ENCODE measurements at regions not wholly inside any gene's neighbourhood (a gene's known extent, or its start where the extent isn't known, plus 50 kb on each side); places are given as distances from the start of the nearest gene placed in this dataset.

DNA sequence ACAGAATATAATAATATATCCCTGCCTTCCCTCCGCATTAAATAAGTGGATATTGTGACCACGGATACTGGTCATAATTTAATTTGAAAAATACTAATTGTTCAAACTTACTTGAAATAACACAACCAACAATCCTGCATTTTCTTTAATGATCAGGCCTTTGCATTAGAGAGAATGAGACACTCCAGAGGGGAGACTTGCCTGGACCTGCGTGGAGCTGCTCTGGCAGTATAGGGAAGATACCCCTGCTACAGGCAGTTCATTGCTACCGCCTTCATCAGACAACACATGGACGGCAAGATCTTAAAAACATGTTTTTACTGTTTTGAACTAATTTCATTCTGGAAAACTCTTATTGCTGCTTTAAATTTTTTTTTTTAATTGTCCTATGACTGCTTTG is 211.0 kb upstream of the FAR2 start:
- Histone ChIP-seq H3K27ac (no peak overlapping the region), H3K36me3 (no peaks in the 10 kb centered on the region), H3K9me3 (no peaks in the 10 kb centered on the region), H3K27me3 (no peaks in the 10 kb centered on the region), H3K4me1 (peaks cover 0 to 32% (median 0%) of the 10 kb centered on the region in 3 donors), H3K4me3 (no peak overlapping the region)
- DNase-seq = no peak
- intact Hi-C loops (cut with DNase I) = no loop called here
- WGBS, 2 donors = 48 to 55% methylated on average over 5 of the region's 5 CpGs
- no peak for TF ChIP-seq POLR2A (IDR thresholded peaks at IDR 0.05)
- TF ChIP-seq, protein P1, sequence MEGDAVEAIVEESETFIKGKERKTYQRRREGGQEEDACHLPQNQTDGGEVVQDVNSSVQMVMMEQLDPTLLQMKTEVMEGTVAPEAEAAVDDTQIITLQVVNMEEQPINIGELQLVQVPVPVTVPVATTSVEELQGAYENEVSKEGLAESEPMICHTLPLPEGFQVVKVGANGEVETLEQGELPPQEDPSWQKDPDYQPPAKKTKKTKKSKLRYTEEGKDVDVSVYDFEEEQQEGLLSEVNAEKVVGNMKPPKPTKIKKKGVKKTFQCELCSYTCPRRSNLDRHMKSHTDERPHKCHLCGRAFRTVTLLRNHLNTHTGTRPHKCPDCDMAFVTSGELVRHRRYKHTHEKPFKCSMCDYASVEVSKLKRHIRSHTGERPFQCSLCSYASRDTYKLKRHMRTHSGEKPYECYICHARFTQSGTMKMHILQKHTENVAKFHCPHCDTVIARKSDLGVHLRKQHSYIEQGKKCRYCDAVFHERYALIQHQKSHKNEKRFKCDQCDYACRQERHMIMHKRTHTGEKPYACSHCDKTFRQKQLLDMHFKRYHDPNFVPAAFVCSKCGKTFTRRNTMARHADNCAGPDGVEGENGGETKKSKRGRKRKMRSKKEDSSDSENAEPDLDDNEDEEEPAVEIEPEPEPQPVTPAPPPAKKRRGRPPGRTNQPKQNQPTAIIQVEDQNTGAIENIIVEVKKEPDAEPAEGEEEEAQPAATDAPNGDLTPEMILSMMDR (IDR thresholded peaks at IDR 0.05) = no peak

DNA sequence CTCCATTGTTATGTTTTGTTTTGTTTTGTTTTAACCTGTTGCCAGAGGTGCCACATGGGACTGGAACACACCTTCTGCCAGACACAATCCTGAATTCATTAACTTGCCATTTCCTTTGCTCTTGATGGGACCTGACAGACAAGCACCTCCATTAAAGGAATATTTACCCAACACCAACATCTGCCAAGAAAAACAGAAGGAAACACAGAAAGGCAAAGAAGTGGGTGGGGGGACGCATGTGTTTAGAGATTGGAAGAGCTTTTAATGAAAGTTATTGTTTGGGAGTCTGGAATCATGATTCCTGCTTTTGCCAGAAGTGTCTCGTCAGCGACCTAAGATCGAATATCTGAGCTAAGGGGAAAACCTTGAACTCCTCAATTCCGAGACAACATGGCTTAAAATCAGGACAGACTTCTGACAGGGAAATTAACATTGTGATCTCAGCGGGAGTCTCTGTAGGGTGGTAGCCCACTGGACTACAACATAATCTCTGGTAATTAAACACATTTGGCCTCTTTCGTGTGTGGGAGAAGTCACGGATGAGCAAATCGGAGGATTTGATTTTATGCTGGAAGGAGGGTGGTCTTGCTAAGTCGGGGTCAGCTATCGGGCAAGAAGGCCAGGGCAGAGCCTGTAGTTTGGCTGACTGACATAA is 210.4 kb upstream of the FAR2 start:
- no peak for DNase-seq
- Histone ChIP-seq H3K4me3 (no peak overlapping the region), H3K27ac (peak overlapping the region in 3 of 4 donors; percentile 6 to 49 (median 46)), H3K4me1 (peaks cover 0 to 32% (median 0%) of the 10 kb centered on the region in 3 donors), H3K27me3 (no peaks in the 10 kb centered on the region), H3K9me3 (no peaks in the 10 kb centered on the region), H3K36me3 (no peaks in the 10 kb centered on the region)
- intact Hi-C loops (cut with DNase I) = no loop called here
- TF ChIP-seq, protein P1 (IDR thresholded peaks at IDR 0.05) = no peak
- TF ChIP-seq POLR2A (IDR thresholded peaks at IDR 0.05) = no peak
- WGBS, 2 donors = 67 to 69% methylated on average over 11 of the region's 11 CpGs

DNA sequence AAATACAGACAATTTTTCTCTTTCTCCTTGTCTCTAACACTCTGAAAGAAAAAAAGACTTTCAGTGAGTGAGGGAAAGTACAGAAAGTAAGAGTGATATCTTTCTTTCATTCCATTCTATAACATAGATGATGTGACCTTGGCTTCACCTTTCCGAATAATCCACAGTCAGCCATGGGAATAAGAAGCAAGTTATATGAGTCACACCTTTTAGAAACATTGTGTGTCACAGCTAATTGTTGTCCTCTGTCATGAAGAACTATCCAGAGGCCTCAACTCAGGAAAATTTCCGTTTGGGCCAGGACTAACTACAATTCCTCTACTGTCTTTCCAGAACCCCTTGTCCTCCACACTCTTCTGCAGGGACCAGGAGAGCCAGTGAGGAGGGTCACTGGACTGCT is 209.7 kb upstream of the FAR2 start:
- WGBS, 2 donors = 44 to 65% methylated on average over 2 of the region's 2 CpGs
- H3K27me3 ChIP-seq = no peaks in the 10 kb centered on the region
- peaks cover 0 to 26% (median 0%) of the 10 kb centered on the region in 3 donors for H3K4me1 ChIP-seq
- H3K9me3 ChIP-seq = no peaks in the 10 kb centered on the region
- no peak for DNase-seq
- H3K4me3 ChIP-seq = no peak overlapping the region
- peak overlapping the region in 2 of 4 donors; percentile 46 to 49 for H3K27ac ChIP-seq
- intact Hi-C loops (cut with DNase I) = no loop called here
- no peaks in the 10 kb centered on the region for H3K36me3 ChIP-seq
- no peak for TF ChIP-seq POLR2A (IDR thresholded peaks at IDR 0.05)
- TF ChIP-seq, protein P1 (IDR thresholded peaks at IDR 0.05) = no peak

DNA sequence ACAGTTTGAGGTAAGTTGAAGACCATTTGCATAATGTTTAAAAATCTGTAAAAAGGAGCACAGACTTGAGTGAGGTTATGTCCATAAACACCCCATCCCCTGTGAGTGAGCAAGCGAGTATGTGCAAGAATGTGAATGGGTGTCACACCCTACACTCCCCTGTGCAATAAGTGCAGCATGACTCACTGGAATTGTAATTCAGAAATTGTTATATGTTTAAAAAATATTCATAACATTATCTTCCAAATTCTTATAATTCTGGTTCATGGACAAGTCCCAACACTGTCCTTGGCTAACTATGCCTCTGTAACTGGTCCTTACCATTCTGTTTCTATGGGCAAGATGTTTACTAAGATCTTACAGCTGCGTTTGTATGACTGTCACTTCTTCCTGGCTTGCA is 207.8 kb upstream of the FAR2 start:
- WGBS, 2 donors = 41 to 43% methylated on average over 2 of the region's 2 CpGs
- no peak for DNase-seq
- H3K4me1 ChIP-seq = peaks cover 0 to 23% (median 0%) of the 10 kb centered on the region in 3 donors
- no peaks in the 10 kb centered on the region for H3K9me3 ChIP-seq
- intact Hi-C loops (cut with DNase I) = no loop called here
- no peaks in the 10 kb centered on the region for H3K27me3 ChIP-seq
- no peak overlapping the region for H3K4me3 ChIP-seq
- H3K36me3 ChIP-seq = no peaks in the 10 kb centered on the region
- no peak overlapping the region for H3K27ac ChIP-seq
- TF ChIP-seq POLR2A (IDR thresholded peaks at IDR 0.05) = no peak
- TF ChIP-seq, protein P1 (IDR thresholded peaks at IDR 0.05) = no peak

DNA sequence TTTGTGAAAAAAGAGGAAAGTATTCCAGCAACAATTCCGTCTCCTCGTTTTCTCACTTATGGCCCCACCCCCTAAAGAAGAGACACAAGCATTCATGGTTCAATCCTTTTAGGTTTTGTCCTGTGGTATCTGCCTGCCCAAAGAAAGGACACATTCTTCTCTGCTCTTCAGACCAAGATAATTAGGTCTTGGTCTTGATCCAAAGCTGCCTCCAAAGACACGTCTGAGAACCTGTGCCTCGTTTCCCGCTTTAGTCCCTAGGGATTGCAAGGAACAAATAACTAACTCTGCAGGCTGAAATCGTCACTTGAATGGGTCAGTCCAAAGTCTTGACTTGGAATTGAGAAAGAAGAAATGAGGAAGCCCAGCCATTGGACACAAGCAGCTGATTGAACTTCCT is 202.7 kb upstream of the FAR2 start:
- WGBS, 2 donors = 69 to 77% methylated on average over 6 of the region's 6 CpGs

More for the DNA sequence above, 202.7 kb upstream of the FAR2 start:
- Histone ChIP-seq H3K4me1 (peaks cover 0 to 2% (median 0%) of the 10 kb centered on the region in 3 donors), H3K27me3 (no peaks in the 10 kb centered on the region), H3K36me3 (no peaks in the 10 kb centered on the region), H3K4me3 (no peak overlapping the region), H3K27ac (no peak overlapping the region), H3K9me3 (no peaks in the 10 kb centered on the region)
- TF ChIP-seq, protein P1 (IDR thresholded peaks at IDR 0.05) = no peak
- no peak for TF ChIP-seq POLR2A (IDR thresholded peaks at IDR 0.05)
- no peak for DNase-seq
- intact Hi-C loops (cut with DNase I) = no loop called here

All from esophagus squamous epithelium (tissue), 5 donors.